ENCODE measurements at regions not wholly inside any gene's neighbourhood (a gene's known extent, or its start where the extent isn't known, plus 50 kb on each side); places are given as distances from the start of the nearest gene placed in this dataset.
"Not testable (repeated sequence)": the region's sequence is repeated elsewhere in the genome, so short reads cannot be mapped to it uniquely, and the experiment has no call there.

GRCh38 chr4:26183017-26183416 lies 137.8 kb upstream of the RBPJ start:
- DNase-seq: no peak

GRCh38 chr4:26185436-26185835 lies 135.4 kb upstream of the RBPJ start:
- no peak for DNase-seq

- no peak for DNase-seq
Observed at GRCh38 chr4:26191353-26191752, 129.5 kb upstream of the RBPJ start.

GRCh38 chr4:26192899-26193869 lies 127.6 kb upstream of the RBPJ start:
- no peak for DNase-seq

- no peak for DNase-seq
Observed at GRCh38 chr4:26194764-26195163, 126.0 kb upstream of the RBPJ start.

GRCh38 chr4:26196567-26196966 lies 124.2 kb upstream of the RBPJ start:
- no peak for DNase-seq

- peak; percentile 86 for DNase-seq
Observed at GRCh38 chr4:26197018-26197779, 123.6 kb upstream of the RBPJ start.

GRCh38 chr4:26198931-26199330 lies 121.9 kb upstream of the RBPJ start:
- DNase-seq: not testable (repeated sequence)

GRCh38 chr4:26199596-26199995 lies 121.2 kb upstream of the RBPJ start:
- no peak for DNase-seq

GRCh38 chr4:26201120-26201519 lies 119.7 kb upstream of the RBPJ start:
- DNase-seq: no peak

GRCh38 chr4:26204249-26204825 lies 116.5 kb upstream of the RBPJ start:
- peak; percentile 67 for DNase-seq

GRCh38 chr4:26204911-26205370 lies 115.9 kb upstream of the RBPJ start:
- DNase-seq: no peak

GRCh38 chr4:26206339-26206738 lies 114.5 kb upstream of the RBPJ start:
- no peak for DNase-seq

- DNase-seq: no peak
Observed at GRCh38 chr4:26206999-26207398, 113.8 kb upstream of the RBPJ start.

- no peak for DNase-seq
Observed at GRCh38 chr4:26207631-26208030, 113.2 kb upstream of the RBPJ start.

GRCh38 chr4:26208237-26208994 lies 112.4 kb upstream of the RBPJ start:
- DNase-seq: no peak

- not testable (repeated sequence) for DNase-seq
Observed at GRCh38 chr4:26209378-26209777, 111.4 kb upstream of the RBPJ start.

GRCh38 chr4:26212528-26212927 lies 108.3 kb upstream of the RBPJ start:
- no peak for DNase-seq

- no peak for DNase-seq
Observed at GRCh38 chr4:26213317-26213716, 107.5 kb upstream of the RBPJ start.

- no peak for DNase-seq
Observed at GRCh38 chr4:26214994-26215393, 105.8 kb upstream of the RBPJ start.

GRCh38 chr4:26215725-26216124 lies 105.1 kb upstream of the RBPJ start:
- DNase-seq: no peak

GRCh38 chr4:26217481-26217880 lies 103.3 kb upstream of the RBPJ start:
- DNase-seq: no peak
